HepG2 (cell line): ENCODE measurements at regions not wholly inside any gene's neighbourhood (a gene's known extent, or its start where the extent isn't known, plus 50 kb on each side); places are given as distances from the start of the nearest gene placed in this dataset.

Source experiments
- ATAC-seq: fragments of 200-7000 bp; cut with Tn5 transposase; 3 replicates; pipeline ENCODE4 v1.9.1; 2020; ENCODE audit warnings: mild to moderate bottlenecking, moderate library complexity
- BruUV-seq: library from RNA; stranded (reverse); fragments of 400-500 nt; replicated peaks from 2 replicates; lab custom pipeline; 2021; lab: Mats Ljungman, UMichigan
- CTCF ChIA-PET: fragments of 300-600 bp; formaldehyde crosslinking; extraction: SDS; loops from one replicate; lab custom pipeline; 2021; ENCODE audit warnings: low total read pairs, inconsistent platforms, low intra/inter-chr PET ratio; lab: Yijun Ruan, JAX
- POLR2A ChIA-PET: fragments of 350-600 bp; sonication (Branson Sonifier 250); formaldehyde crosslinking; loops from one replicate; lab custom pipeline; 2020; ENCODE audit warnings: antibody characterized with exemption, inconsistent platforms; lab: Yijun Ruan, JAX
- DNase-seq: peaks from one replicate; pipeline ENCODE4 v3.0.0-alpha.2; 2015; ENCODE audit warnings: low spot score
- FAIRE-seq: peaks from 3 replicates; lab custom pipeline; 2011; peaks lifted over from hg19 to GRCh38; lab: Jason Lieb, UNC
- H2AFZ ChIP-seq: one replicate; pipeline ENCODE4 v1.6.1; 2011; ENCODE audit warnings: low read length, inconsistent platforms
- H3K27ac ChIP-seq: fragments of 300-600 bp; 3 replicates; pipeline ENCODE4 v1.8.0; 2011; ENCODE audit warnings: mixed run types, mild to moderate bottlenecking, mixed read lengths, low read length, inconsistent platforms; ENCODE audit not compliant: insufficient read depth; ENCODE audit errors: extremely low read length
- H3K27me3 ChIP-seq, 2 experiments: fragments of 200-600 bp in 1 of 2; 2 replicates in 1 of 2; 3 replicates in 1 of 2; pipeline versions ENCODE4 v1.6.0 to v1.8.0; 2011; ENCODE audit warnings: low read length in 2 of 2, mild to moderate bottlenecking in 2 of 2, moderate library complexity in 2 of 2, inconsistent platforms in 1 of 2; ENCODE audit not compliant: insufficient read depth in 2 of 2, control insufficient read depth in 1 of 2
- H3K36me3 ChIP-seq, 2 experiments: fragments of 200-600 bp in 1 of 2; replicated peaks in 1 of 2; 2 replicates in 1 of 2; 3 replicates in 1 of 2; pipeline versions ENCODE4 v1.5.1 to v1.8.0; 2011; ENCODE audit warnings: low read length in 2 of 2, inconsistent platforms in 1 of 2; ENCODE audit not compliant: insufficient read depth in 2 of 2, control insufficient read depth in 1 of 2
- H3K4me1 ChIP-seq: 2 replicates; pipeline ENCODE4 v1.5.1; 2012; ENCODE audit warnings: low read length, inconsistent platforms; ENCODE audit not compliant: insufficient read depth
- H3K4me2 ChIP-seq: 2 replicates; pipeline ENCODE4 v1.6.0; 2011; ENCODE audit warnings: low read depth, low read length, inconsistent platforms
- H3K4me3 ChIP-seq, 3 experiments: fragments of 200-600 bp in 1 of 3; sonication (generic), shearing (Covaris generic) in 1 of 3; replicated peaks in 1 of 3; 2 replicates each; pipeline ENCODE4 v1.5.1; 2011 to 2016; ENCODE audit warnings: low read length in 3 of 3, inconsistent platforms in 2 of 3, low read depth in 2 of 3, mild to moderate bottlenecking in 2 of 3, control low read depth in 1 of 3, mixed read lengths in 1 of 3; ENCODE audit not compliant: insufficient read depth in 1 of 3
- H3K79me2 ChIP-seq: one replicate; pipeline ENCODE4 v1.6.1; 2011; ENCODE audit warnings: low read length, inconsistent platforms; ENCODE audit not compliant: insufficient read depth
- H3K9ac ChIP-seq: 2 replicates; pipeline ENCODE4 v1.6.0; 2011; ENCODE audit warnings: mild to moderate bottlenecking, low read depth, low read length, inconsistent platforms; ENCODE audit not compliant: insufficient read depth
- H3K9me3 ChIP-seq: 2 replicates; pipeline ENCODE4 v1.5.1; 2012; ENCODE audit warnings: mild to moderate bottlenecking, low read length
- H4K20me1 ChIP-seq: 2 replicates; pipeline ENCODE4 v1.6.0; 2011; ENCODE audit warnings: inconsistent platforms, mild to moderate bottlenecking, low read length, moderate library complexity; ENCODE audit not compliant: insufficient read depth
- CERS6 ChIP-seq: sonication (generic); formaldehyde crosslinking; IDR thresholded peaks from 2 replicates; pipeline ENCODE4 v1.5.0; 2020; ENCODE audit warnings: missing genetic modification reagents
- E2F5 ChIP-seq: sonication (generic); formaldehyde crosslinking; conservative IDR thresholded peaks from 2 replicates; pipeline ENCODE4 v1.4.0; 2020; ENCODE audit warnings: missing genetic modification reagents
- EP300 ChIP-seq, 3 experiments: sonication (generic) in 1 of 3; formaldehyde crosslinking in 1 of 3; IDR thresholded peaks; 2 replicates each; pipeline versions ENCODE4 v1.5.1 to v1.6.1; 2011 to 2020; ENCODE audit warnings: low read depth in 2 of 3, low read length in 2 of 3, borderline replicate concordance in 1 of 3, improper control_type of control experiment in 1 of 3, mild to moderate bottlenecking in 1 of 3, missing genetic modification reagents in 1 of 3, moderate library complexity in 1 of 3
- HMGXB4 ChIP-seq, 2 experiments: sonication (generic) in 1 of 2; formaldehyde crosslinking in 1 of 2; IDR thresholded peaks; 2 replicates each; pipeline versions ENCODE4 v1.4.0 to v1.6.1; 2018 to 2020; ENCODE audit warnings: missing genetic modification reagents in 2 of 2, borderline replicate concordance in 1 of 2, low read depth in 1 of 2, mild to moderate bottlenecking in 1 of 2, missing biosample characterization in 1 of 2
- IRF1 ChIP-seq: sonication (generic); formaldehyde crosslinking; IDR thresholded peaks from 2 replicates; pipeline ENCODE4 v1.4.0; 2020; ENCODE audit warnings: low read depth, mild to moderate bottlenecking, missing genetic modification reagents
- KLF13 ChIP-seq: sonication (generic); formaldehyde crosslinking; IDR thresholded peaks from 2 replicates; pipeline ENCODE4 v1.4.0; 2020; ENCODE audit warnings: mild to moderate bottlenecking, missing genetic modification reagents
- MTA3 ChIP-seq: sonication (generic); formaldehyde crosslinking; IDR thresholded peaks from 2 replicates; pipeline ENCODE4 v1.4.0; 2020; ENCODE audit warnings: missing genetic modification reagents
- MTF1 ChIP-seq: sonication (generic); formaldehyde crosslinking; IDR thresholded peaks from 2 replicates; pipeline ENCODE4 v1.5.0; 2020; ENCODE audit warnings: missing genetic modification reagents
- ZNF136 ChIP-seq: sonication (generic); formaldehyde crosslinking; IDR thresholded peaks from 2 replicates; pipeline ENCODE4 v1.8.1; 2022; ENCODE audit warnings: low read depth, mild to moderate bottlenecking, moderate library complexity, missing genetic modification reagents
- ZNF343 ChIP-seq: sonication (generic); formaldehyde crosslinking; IDR thresholded peaks from 2 replicates; pipeline ENCODE4 v1.4.0; 2020; ENCODE audit warnings: mild to moderate bottlenecking, missing genetic modification reagents
- ZNF441 ChIP-seq: sonication (generic); formaldehyde crosslinking; IDR thresholded peaks from 2 replicates; pipeline ENCODE4 v1.7.0; 2021; ENCODE audit warnings: missing genetic modification reagents, borderline replicate concordance
- ZNF580 ChIP-seq: IDR thresholded peaks from 2 replicates; pipeline ENCODE4 v1.6.1; 2016; ENCODE audit warnings: low read depth, borderline replicate concordance
- ZNF83 ChIP-seq: sonication (generic); formaldehyde crosslinking; IDR thresholded peaks from 2 replicates; pipeline ENCODE4 v1.4.0; 2020; ENCODE audit warnings: missing genetic modification reagents, mild to moderate bottlenecking, borderline replicate concordance
- WGBS: methylation state at CpG from one replicate; pipeline ENCODE4 v1.1.6; 2017; ENCODE audit warnings: low lambda C conversion rate; 5-methylcytosine and 5-hydroxymethylcytosine counted together
- in situ Hi-C: cut with HindIII; loops from 2 replicates; pipeline ENCODE4 v1.10.0; 2017; ENCODE audit warnings: low pct_unique_long_range_greater_than_20kb; ENCODE audit not compliant: extremely low pct_ligation_motif_present
- intact Hi-C: fragments of 100-400 bp; cut with micrococcal nuclease; formaldehyde crosslinking; loops from one replicate; pipeline ENCODE4 v1.10.0; 2022; ENCODE audit not compliant: unreplicated experiment

- FAIRE-seq (no peak), ATAC-seq (no peak), DNase-seq (no peak)
- Histone ChIP-seq H3K79me2 (peaks cover 1% of the 10 kb centered on the region), H4K20me1 (no peaks in the 10 kb centered on the region), H3K4me3 (no peak overlapping the region), H3K27me3 (no peaks in the 10 kb centered on the region), H3K9ac (no peak overlapping the region), H3K9me3 (no peaks in the 10 kb centered on the region), H3K4me2 (no peak overlapping the region), H3K4me1 (peaks cover 29% of the 10 kb centered on the region), H2AFZ (no peak overlapping the region), H3K36me3 (peaks cover 3 to 6% of the 10 kb centered on the region in 2 experiments; a peak in 2 of 5 replicates), H3K27ac (no peak overlapping the region)
- in situ Hi-C loops, result no loop called here
- 100% methylated on average over 2 of the region's 2 CpGs for WGBS
- CTCF ChIA-PET, result no interaction called here
- TF ChIP-seq IRF1 (CRISPR knock-in tag) (no peak), ZNF343 (CRISPR knock-in tag) (no peak), ZNF83 (CRISPR knock-in tag) (no peak), MTF1 (CRISPR knock-in tag) (no peak), E2F5 (CRISPR knock-in tag) (no peak)
- BruUV-seq, result no TSS peak
- intact Hi-C loops, result no loop called here
- POLR2A ChIA-PET, result no interaction called here
Observed at GRCh38 chr2:74039611-74040010, 54.9 kb downstream of the TET3 start.

GRCh38 chr2:74041182-74041581 is 56.5 kb downstream of the TET3 start:
- Histone ChIP-seq H2AFZ (no peak overlapping the region), H3K4me1 (peaks cover 30% of the 10 kb centered on the region), H3K4me3 (no peak overlapping the region), H4K20me1 (no peaks in the 10 kb centered on the region), H3K9ac (no peak overlapping the region), H3K9me3 (no peaks in the 10 kb centered on the region), H3K36me3 (peaks cover 4 to 9% of the 10 kb centered on the region in 2 experiments; a peak in 3 of 5 replicates), H3K79me2 (no peaks in the 10 kb centered on the region), H3K27ac (no peak overlapping the region), H3K27me3 (no peaks in the 10 kb centered on the region), H3K4me2 (no peak overlapping the region)
- no peak for DNase-seq
- ChIA-PET POLR2A (no interaction called here), CTCF (no interaction called here)
- in situ Hi-C loops, result no loop called here
- BruUV-seq, result no TSS peak
- FAIRE-seq, result no peak
- ATAC-seq, result no peak
- intact Hi-C loops, result no loop called here
- 98% methylated on average over 3 of the region's 3 CpGs for WGBS
- TF ChIP-seq ZNF441 (CRISPR knock-in tag), result no peak
- no peak for TF ChIP-seq HMGXB4 (CRISPR knock-in tag; IDR thresholded peaks at IDR 0.05; ENCODE audit: borderline replicate concordance in 1 of 2, low read depth in 1 of 2)
- no peak for TF ChIP-seq KLF13 (CRISPR knock-in tag)
- no peak for TF ChIP-seq CERS6 (CRISPR knock-in tag)
- no peak for TF ChIP-seq MTA3 (CRISPR knock-in tag)
- TF ChIP-seq EP300 (IDR thresholded peaks at IDR 0.05; ENCODE audit: low read depth in 2 of 2, low read length in 2 of 2), result no peak
- no peak for TF ChIP-seq EP300 (CRISPR knock-in tag; IDR thresholded peaks at IDR 0.05; ENCODE audit: borderline replicate concordance)
- TF ChIP-seq ZNF136 (CRISPR knock-in tag), result no peak
- TF ChIP-seq ZNF580 (CRISPR knock-in tag), result no peak
